GM23338 (cell line): ENCODE measurements at regions not wholly inside any gene's neighbourhood (a gene's known extent, or its start where the extent isn't known, plus 50 kb on each side); places are given as distances from the start of the nearest gene placed in this dataset.

Experiments used
- REST ChIP-seq: IDR thresholded peaks from one replicate; pipeline ENCODE4 v1.6.1; 2018; ENCODE audit warnings: antibody characterized with exemption; ENCODE audit not compliant: unreplicated experiment
- ZNF331 ChIP-seq: fragments of 250-450 bp; sonication (Bioruptor Pico); IDR thresholded peaks from 2 replicates; pipeline ENCODE4 v1.5.0; 2020; ENCODE audit warnings: low read depth, mild to moderate bottlenecking, moderate library complexity
- TF ChIP-seq, protein P1 (sequence below), 2 experiments: fragments of 200-600 bp in 1 of 2; sonication (generic) in 1 of 2; conservative IDR thresholded peaks; 2 replicates each; pipeline versions ENCODE4 v1.5.1 to v1.6.1; 2016 to 2017; ENCODE audit warnings: antibody characterized with exemption in 2 of 2, low read depth in 2 of 2, mild to moderate bottlenecking in 2 of 2, moderate library complexity in 1 of 2
- TF ChIP-seq, protein P2 (sequence below): fragments of 250-450 bp; sonication (Bioruptor Pico); IDR thresholded peaks from 2 replicates; pipeline ENCODE4 v1.5.0; 2020; ENCODE audit warnings: mild to moderate bottlenecking, moderate library complexity

DNA sequence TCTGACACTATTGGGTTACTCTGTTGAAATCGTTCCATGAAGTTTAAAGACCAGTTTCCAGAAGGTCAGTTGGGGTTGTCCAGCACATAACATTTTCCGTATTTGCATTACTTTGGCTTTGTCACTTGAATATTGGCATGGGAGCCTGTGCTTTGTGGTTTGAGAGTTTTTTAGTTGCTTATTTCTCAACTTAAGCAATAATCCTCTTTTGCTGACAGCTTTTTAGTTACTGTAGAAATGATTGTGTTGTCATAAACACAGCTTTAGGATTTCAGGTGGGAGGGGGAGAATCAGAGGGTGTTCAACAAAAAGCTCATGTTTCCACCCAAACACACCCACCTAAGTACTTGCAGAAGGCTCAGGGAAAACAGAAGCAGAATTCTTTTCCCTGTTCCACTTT, 210.7 kb upstream of the TLL1 start:
- TF ChIP-seq, protein P1, sequence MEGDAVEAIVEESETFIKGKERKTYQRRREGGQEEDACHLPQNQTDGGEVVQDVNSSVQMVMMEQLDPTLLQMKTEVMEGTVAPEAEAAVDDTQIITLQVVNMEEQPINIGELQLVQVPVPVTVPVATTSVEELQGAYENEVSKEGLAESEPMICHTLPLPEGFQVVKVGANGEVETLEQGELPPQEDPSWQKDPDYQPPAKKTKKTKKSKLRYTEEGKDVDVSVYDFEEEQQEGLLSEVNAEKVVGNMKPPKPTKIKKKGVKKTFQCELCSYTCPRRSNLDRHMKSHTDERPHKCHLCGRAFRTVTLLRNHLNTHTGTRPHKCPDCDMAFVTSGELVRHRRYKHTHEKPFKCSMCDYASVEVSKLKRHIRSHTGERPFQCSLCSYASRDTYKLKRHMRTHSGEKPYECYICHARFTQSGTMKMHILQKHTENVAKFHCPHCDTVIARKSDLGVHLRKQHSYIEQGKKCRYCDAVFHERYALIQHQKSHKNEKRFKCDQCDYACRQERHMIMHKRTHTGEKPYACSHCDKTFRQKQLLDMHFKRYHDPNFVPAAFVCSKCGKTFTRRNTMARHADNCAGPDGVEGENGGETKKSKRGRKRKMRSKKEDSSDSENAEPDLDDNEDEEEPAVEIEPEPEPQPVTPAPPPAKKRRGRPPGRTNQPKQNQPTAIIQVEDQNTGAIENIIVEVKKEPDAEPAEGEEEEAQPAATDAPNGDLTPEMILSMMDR (conservative IDR thresholded peaks at IDR 0.05; ENCODE audit: low read depth in 2 of 2), result no peak
- TF ChIP-seq REST (no peak), ZNF331 (no peak)
- TF ChIP-seq, protein P2, sequence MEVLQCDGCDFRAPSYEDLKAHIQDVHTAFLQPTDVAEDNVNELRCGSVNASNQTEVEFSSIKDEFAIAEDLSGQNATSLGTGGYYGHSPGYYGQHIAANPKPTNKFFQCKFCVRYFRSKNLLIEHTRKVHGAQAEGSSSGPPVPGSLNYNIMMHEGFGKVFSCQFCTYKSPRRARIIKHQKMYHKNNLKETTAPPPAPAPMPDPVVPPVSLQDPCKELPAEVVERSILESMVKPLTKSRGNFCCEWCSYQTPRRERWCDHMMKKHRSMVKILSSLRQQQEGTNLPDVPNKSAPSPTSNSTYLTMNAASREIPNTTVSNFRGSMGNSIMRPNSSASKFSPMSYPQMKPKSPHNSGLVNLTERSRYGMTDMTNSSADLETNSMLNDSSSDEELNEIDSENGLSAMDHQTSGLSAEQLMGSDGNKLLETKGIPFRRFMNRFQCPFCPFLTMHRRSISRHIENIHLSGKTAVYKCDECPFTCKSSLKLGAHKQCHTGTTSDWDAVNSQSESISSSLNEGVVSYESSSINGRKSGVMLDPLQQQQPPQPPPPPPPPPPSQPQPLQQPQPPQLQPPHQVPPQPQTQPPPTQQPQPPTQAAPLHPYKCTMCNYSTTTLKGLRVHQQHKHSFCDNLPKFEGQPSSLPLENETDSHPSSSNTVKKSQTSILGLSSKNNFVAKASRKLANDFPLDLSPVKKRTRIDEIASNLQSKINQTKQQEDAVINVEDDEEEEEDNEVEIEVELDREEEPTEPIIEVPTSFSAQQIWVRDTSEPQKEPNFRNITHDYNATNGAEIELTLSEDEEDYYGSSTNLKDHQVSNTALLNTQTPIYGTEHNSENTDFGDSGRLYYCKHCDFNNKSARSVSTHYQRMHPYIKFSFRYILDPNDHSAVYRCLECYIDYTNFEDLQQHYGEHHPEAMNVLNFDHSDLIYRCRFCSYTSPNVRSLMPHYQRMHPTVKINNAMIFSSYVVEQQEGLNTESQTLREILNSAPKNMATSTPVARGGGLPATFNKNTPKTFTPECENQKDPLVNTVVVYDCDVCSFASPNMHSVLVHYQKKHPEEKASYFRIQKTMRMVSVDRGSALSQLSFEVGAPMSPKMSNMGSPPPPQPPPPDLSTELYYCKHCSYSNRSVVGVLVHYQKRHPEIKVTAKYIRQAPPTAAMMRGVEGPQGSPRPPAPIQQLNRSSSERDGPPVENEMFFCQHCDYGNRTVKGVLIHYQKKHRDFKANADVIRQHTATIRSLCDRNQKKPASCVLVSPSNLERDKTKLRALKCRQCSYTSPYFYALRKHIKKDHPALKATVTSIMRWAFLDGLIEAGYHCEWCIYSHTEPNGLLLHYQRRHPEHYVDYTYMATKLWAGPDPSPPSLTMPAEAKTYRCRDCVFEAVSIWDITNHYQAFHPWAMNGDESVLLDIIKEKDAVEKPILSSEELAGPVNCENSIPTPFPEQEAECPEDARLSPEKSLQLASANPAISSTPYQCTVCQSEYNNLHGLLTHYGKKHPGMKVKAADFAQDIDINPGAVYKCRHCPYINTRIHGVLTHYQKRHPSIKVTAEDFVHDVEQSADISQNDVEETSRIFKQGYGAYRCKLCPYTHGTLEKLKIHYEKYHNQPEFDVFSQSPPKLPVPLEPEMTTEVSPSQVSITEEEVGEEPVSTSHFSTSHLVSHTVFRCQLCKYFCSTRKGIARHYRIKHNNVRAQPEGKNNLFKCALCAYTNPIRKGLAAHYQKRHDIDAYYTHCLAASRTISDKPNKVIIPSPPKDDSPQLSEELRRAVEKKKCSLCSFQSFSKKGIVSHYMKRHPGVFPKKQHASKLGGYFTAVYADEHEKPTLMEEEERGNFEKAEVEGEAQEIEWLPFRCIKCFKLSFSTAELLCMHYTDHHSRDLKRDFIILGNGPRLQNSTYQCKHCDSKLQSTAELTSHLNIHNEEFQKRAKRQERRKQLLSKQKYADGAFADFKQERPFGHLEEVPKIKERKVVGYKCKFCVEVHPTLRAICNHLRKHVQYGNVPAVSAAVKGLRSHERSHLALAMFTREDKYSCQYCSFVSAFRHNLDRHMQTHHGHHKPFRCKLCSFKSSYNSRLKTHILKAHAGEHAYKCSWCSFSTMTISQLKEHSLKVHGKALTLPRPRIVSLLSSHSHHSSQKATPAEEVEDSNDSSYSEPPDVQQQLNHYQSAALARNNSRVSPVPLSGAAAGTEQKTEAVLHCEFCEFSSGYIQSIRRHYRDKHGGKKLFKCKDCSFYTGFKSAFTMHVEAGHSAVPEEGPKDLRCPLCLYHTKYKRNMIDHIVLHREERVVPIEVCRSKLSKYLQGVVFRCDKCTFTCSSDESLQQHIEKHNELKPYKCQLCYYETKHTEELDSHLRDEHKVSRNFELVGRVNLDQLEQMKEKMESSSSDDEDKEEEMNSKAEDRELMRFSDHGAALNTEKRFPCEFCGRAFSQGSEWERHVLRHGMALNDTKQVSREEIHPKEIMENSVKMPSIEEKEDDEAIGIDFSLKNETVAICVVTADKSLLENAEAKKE (CRISPR knock-in tag), result no peak
